Neural cell (in vitro differentiated cells): ENCODE measurements at regions not wholly inside any gene's neighbourhood (a gene's known extent, or its start where the extent isn't known, plus 50 kb on each side); places are given as distances from the start of the nearest gene placed in this dataset.

Experiments used
- H2AFZ ChIP-seq: fragments of 200-600, 300-800 bp; sonication (generic), shearing (Covaris generic); 2 replicates; pipeline ENCODE4 v1.6.0; 2014; ENCODE audit warnings: low read depth, mild to moderate bottlenecking, antibody characterized with exemption, low read length, moderate library complexity
- H3F3A ChIP-seq: fragments of 200-600 bp; shearing (Covaris generic); 2 replicates; pipeline ENCODE4 v1.6.1; 2016; ENCODE audit warnings: mild to moderate bottlenecking, moderate library complexity, mixed read lengths, antibody characterized with exemption, low read length; ENCODE audit not compliant: insufficient read depth, poor library complexity, severe bottlenecking
- H3K27ac ChIP-seq: fragments of 200-600, 300-800 bp; sonication (generic), shearing (Covaris generic); 2 replicates; pipeline ENCODE4 v1.5.1; 2014; ENCODE audit warnings: mild to moderate bottlenecking, low read length, moderate library complexity
- H3K27me3 ChIP-seq: fragments of 300-800, 200-600 bp; sonication (generic), shearing (Covaris generic); 2 replicates; pipeline ENCODE4 v1.6.0; 2014; ENCODE audit warnings: mild to moderate bottlenecking, low read depth, low read length, moderate library complexity; ENCODE audit not compliant: insufficient read depth
- H3K36me3 ChIP-seq: fragments of 300-800, 200-600 bp; sonication (generic), shearing (Covaris generic); 2 replicates; pipeline ENCODE4 v1.5.1; 2014; ENCODE audit warnings: mild to moderate bottlenecking, antibody characterized with exemption, low read length, moderate library complexity; ENCODE audit not compliant: insufficient read depth
- H3K4me2 ChIP-seq: fragments of 300-800, 200-600 bp; sonication (generic), shearing (Covaris generic); 2 replicates; pipeline ENCODE4 v1.6.0; 2014; ENCODE audit warnings: mild to moderate bottlenecking, low read length
- H3K4me3 ChIP-seq: fragments of 300-800, 200-600 bp; sonication (generic), shearing (Covaris generic); 2 replicates; pipeline ENCODE4 v1.5.1; 2014; ENCODE audit warnings: mild to moderate bottlenecking, low read length, moderate library complexity
- H3K79me2 ChIP-seq: fragments of 200-600 bp; shearing (Covaris generic); replicated peaks from 2 replicates; pipeline ENCODE4 v1.6.0; 2014; ENCODE audit warnings: mild to moderate bottlenecking, low read length, moderate library complexity; ENCODE audit not compliant: insufficient read depth
- H3K9ac ChIP-seq: fragments of 300-800, 200-600 bp; sonication (generic), shearing (Covaris generic); 2 replicates; pipeline ENCODE4 v1.6.1; 2016; ENCODE audit warnings: mild to moderate bottlenecking, low read length, mixed read lengths
- H3K9me2 ChIP-seq: fragments of 200-600 bp; shearing (Covaris generic); 2 replicates; pipeline ENCODE4 v1.6.1; 2016; ENCODE audit warnings: mild to moderate bottlenecking, low read length, mixed read lengths; ENCODE audit not compliant: insufficient read depth
- H3K9me3 ChIP-seq: fragments of 200-600, 300-800 bp; sonication (generic), shearing (Covaris generic); 2 replicates; pipeline ENCODE4 v1.6.1; 2016; ENCODE audit warnings: mild to moderate bottlenecking, mixed run types, low read length, moderate library complexity, mixed read lengths
- H4K20me1 ChIP-seq: fragments of 200-600 bp; shearing (Covaris generic); 2 replicates; pipeline ENCODE4 v1.6.1; 2016; ENCODE audit warnings: mild to moderate bottlenecking, mixed run types; ENCODE audit not compliant: insufficient read depth
- CTCF ChIP-seq: fragments of 450-650 bp; IDR thresholded peaks from 2 replicates; pipeline ENCODE4 v1.5.1; 2014; ENCODE audit warnings: antibody characterized with exemption, mild to moderate bottlenecking, moderate library complexity; ENCODE audit not compliant: poor library complexity, severe bottlenecking
- EP300 ChIP-seq: fragments of 450-650 bp; conservative IDR thresholded peaks from 2 replicates; pipeline ENCODE4 v1.6.1; 2014; ENCODE audit warnings: antibody characterized with exemption, mild to moderate bottlenecking, moderate library complexity; ENCODE audit not compliant: poor library complexity, severe bottlenecking
- EZH2 ChIP-seq: fragments of 200-600, 300-800 bp; shearing (Covaris generic), sonication (generic); IDR thresholded peaks from 2 replicates; pipeline ENCODE4 v1.6.1; 2014; ENCODE audit warnings: antibody characterized with exemption, low read length, borderline replicate concordance, mild to moderate bottlenecking; ENCODE audit not compliant: insufficient read depth, poor library complexity, severe bottlenecking
- MXI1 ChIP-seq: fragments of 450-650 bp; conservative IDR thresholded peaks from 2 replicates; pipeline ENCODE4 v1.6.1; 2014; ENCODE audit warnings: antibody characterized with exemption, mild to moderate bottlenecking; ENCODE audit not compliant: poor library complexity, severe bottlenecking
- POLR2AphosphoS5 ChIP-seq: IDR thresholded peaks from 2 replicates; pipeline ENCODE4 v1.6.1; 2012
- RAD21 ChIP-seq: fragments of 450-650 bp; conservative IDR thresholded peaks from 2 replicates; pipeline ENCODE4 v1.6.1; 2014; ENCODE audit warnings: antibody characterized with exemption, mild to moderate bottlenecking, moderate library complexity
- REST ChIP-seq: IDR thresholded peaks from 2 replicates; pipeline ENCODE4 v1.6.1; 2012; ENCODE audit warnings: borderline replicate concordance
- SMC3 ChIP-seq: fragments of 450-650 bp; conservative IDR thresholded peaks from 2 replicates; pipeline ENCODE4 v1.6.1; 2014; ENCODE audit warnings: antibody characterized with exemption, mild to moderate bottlenecking, moderate library complexity; ENCODE audit not compliant: poor library complexity
- TAF1 ChIP-seq: IDR thresholded peaks from 2 replicates; pipeline ENCODE4 v1.6.1; 2012; ENCODE audit warnings: low read depth

GRCh38 chr10:8927705-8928104 lies 873.2 kb downstream of the GATA3 start:
- Histone ChIP-seq H3K4me3 (no peak overlapping the region), H3K9me3 (no peaks in the 10 kb centered on the region), H4K20me1 (no peaks in the 10 kb centered on the region), H3K9ac (no peak overlapping the region), H3F3A (no peaks in the 10 kb centered on the region), H3K79me2 (no peaks in the 10 kb centered on the region), H3K27ac (no peak overlapping the region), H3K27me3 (no peaks in the 10 kb centered on the region), H3K9me2 (no peaks in the 10 kb centered on the region), H3K36me3 (no peaks in the 10 kb centered on the region), H2AFZ (no peak overlapping the region), H3K4me2 (no peak overlapping the region)
- TF ChIP-seq RAD21: no peak
- no peak for TF ChIP-seq EZH2
- no peak for TF ChIP-seq SMC3
- TF ChIP-seq POLR2AphosphoS5: no peak
- TF ChIP-seq EP300: no peak
- no peak for TF ChIP-seq TAF1
- no peak for TF ChIP-seq CTCF
- no peak for TF ChIP-seq MXI1
- no peak for TF ChIP-seq REST

- Histone ChIP-seq H4K20me1 (no peaks in the 10 kb centered on the region), H3K27ac (no peak overlapping the region), H3K9me2 (no peaks in the 10 kb centered on the region), H3K9me3 (no peaks in the 10 kb centered on the region), H3K36me3 (no peaks in the 10 kb centered on the region), H3K4me3 (no peak overlapping the region), H3K79me2 (no peaks in the 10 kb centered on the region), H2AFZ (no peak overlapping the region), H3K4me2 (no peak overlapping the region), H3K9ac (no peak overlapping the region), H3F3A (no peaks in the 10 kb centered on the region), H3K27me3 (no peaks in the 10 kb centered on the region)
- TF ChIP-seq MXI1 (no peak), SMC3 (no peak), REST (no peak), EP300 (no peak), CTCF (no peak), POLR2AphosphoS5 (no peak), RAD21 (no peak), TAF1 (no peak), EZH2 (no peak)
Observed at GRCh38 chr10:8946451-8946850, 892.0 kb downstream of the GATA3 start.
